ENCODE measurements at regions not wholly inside any gene's neighbourhood (a gene's known extent, or its start where the extent isn't known, plus 50 kb on each side); places are given as distances from the start of the nearest gene placed in this dataset.

DNA sequence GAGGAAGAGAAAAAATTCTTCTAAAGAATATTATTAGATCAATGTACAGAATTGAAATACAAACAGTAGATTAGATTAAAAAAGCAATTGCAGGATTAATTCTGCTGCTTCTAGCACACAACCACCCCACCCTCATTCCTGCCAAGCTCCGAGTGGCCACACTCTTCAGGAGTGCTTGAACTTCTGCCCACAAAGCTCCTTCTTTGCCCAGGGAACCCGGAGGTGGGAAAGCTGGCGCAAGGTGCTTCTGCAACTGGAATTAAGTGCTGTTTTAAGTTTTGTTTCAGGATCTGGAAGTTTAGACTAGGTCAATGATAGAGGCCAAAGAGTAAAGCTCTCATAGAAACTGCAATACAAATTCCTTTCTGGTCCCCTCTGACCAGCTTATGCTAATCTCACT lies 94.1 kb upstream of the BMP4 start:
- Histone ChIP-seq H2AFZ (ENCODE audit: low read depth) (no peak overlapping the region), H3F3A (replicated peaks; ENCODE audit: insufficient read depth) (no peaks in the 10 kb centered on the region), H3K4me3 (ENCODE audit: low read depth in 2 of 2, low read length in 1 of 2) (no peak overlapping the region), H4K20me1 (ENCODE audit: insufficient read depth) (no peaks in the 10 kb centered on the region), H3K27me3 (ENCODE audit: insufficient read depth) (peaks cover 5% of the 10 kb centered on the region; the same call in 1 of the 2 replicates), H3K27ac (ENCODE audit: low read depth in 2 of 2, low read length in 1 of 2) (no peak overlapping the region), H3K4me2 (no peak overlapping the region), H3K36me3 (replicated peaks in 1 of 2; ENCODE audit: control insufficient read depth in 1 of 2, insufficient read depth in 2 of 2, low read length in 1 of 2) (no peaks in the 10 kb centered on the region), H3K9me3 (no peaks in the 10 kb centered on the region), H3K9ac (no peak overlapping the region), H3K4me1 (ENCODE audit: control insufficient read depth in 1 of 2, insufficient read depth in 2 of 2, low read depth in 1 of 2, low read length in 1 of 2) (no peaks in the 10 kb centered on the region), H3K79me2 (ENCODE audit: insufficient read depth) (no peaks in the 10 kb centered on the region), H3K9me2 (no peaks in the 10 kb centered on the region)
- no peak for DNase-seq
- 39% methylated on average over 3 of the region's 3 CpGs for WGBS (ENCODE audit: low lambda C conversion rate)
- ChIA-PET POLR2A (no interaction called here), CTCF (interaction anchor here (1.8 kb wide), 1 partner anchor 297 kb away, joined by 4 read pairs; no protein-coding TSS in a partner anchor)
- TF ChIP-seq MAX (IDR thresholded peaks at IDR 0.05; ENCODE audit: low read depth) (no peak), EZH2phosphoT487 (IDR thresholded peaks at IDR 0.05; ENCODE audit: borderline replicate concordance, low read depth) (no peak), USF1 (IDR thresholded peaks at IDR 0.05; ENCODE audit: borderline replicate concordance, low read depth) (no peak), JUND (IDR thresholded peaks at IDR 0.05) (no peak), CHD2 (IDR thresholded peaks at IDR 0.05; ENCODE audit: low read length, partially characterized antibody) (no peak), RAD21 (IDR thresholded peaks at IDR 0.05; ENCODE audit: low read length) (no peak), GABPA (IDR thresholded peaks at IDR 0.05; ENCODE audit: low read depth) (no peak)
- TF ChIP-seq, protein P1, sequence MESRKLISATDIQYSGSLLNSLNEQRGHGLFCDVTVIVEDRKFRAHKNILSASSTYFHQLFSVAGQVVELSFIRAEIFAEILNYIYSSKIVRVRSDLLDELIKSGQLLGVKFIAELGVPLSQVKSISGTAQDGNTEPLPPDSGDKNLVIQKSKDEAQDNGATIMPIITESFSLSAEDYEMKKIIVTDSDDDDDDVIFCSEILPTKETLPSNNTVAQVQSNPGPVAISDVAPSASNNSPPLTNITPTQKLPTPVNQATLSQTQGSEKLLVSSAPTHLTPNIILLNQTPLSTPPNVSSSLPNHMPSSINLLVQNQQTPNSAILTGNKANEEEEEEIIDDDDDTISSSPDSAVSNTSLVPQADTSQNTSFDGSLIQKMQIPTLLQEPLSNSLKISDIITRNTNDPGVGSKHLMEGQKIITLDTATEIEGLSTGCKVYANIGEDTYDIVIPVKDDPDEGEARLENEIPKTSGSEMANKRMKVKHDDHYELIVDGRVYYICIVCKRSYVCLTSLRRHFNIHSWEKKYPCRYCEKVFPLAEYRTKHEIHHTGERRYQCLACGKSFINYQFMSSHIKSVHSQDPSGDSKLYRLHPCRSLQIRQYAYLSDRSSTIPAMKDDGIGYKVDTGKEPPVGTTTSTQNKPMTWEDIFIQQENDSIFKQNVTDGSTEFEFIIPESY (IDR thresholded peaks at IDR 0.05; ENCODE audit: borderline replicate concordance, low read depth), result no peak
- TF ChIP-seq, protein P2, sequence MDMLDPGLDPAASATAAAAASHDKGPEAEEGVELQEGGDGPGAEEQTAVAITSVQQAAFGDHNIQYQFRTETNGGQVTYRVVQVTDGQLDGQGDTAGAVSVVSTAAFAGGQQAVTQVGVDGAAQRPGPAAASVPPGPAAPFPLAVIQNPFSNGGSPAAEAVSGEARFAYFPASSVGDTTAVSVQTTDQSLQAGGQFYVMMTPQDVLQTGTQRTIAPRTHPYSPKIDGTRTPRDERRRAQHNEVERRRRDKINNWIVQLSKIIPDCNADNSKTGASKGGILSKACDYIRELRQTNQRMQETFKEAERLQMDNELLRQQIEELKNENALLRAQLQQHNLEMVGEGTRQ (IDR thresholded peaks at IDR 0.05; ENCODE audit: borderline replicate concordance, low read depth, low read length), result no peak

- Histone ChIP-seq H2AFZ (ENCODE audit: low read depth) (no peak overlapping the region), H3F3A (replicated peaks; ENCODE audit: insufficient read depth) (no peaks in the 10 kb centered on the region), H3K4me1 (ENCODE audit: control insufficient read depth in 1 of 2, insufficient read depth in 2 of 2, low read depth in 1 of 2, low read length in 1 of 2) (no peaks in the 10 kb centered on the region), H3K9ac (no peak overlapping the region), H3K36me3 (replicated peaks in 1 of 2; ENCODE audit: control insufficient read depth in 1 of 2, insufficient read depth in 2 of 2, low read length in 1 of 2) (no peaks in the 10 kb centered on the region), H3K9me2 (no peaks in the 10 kb centered on the region), H3K9me3 (no peaks in the 10 kb centered on the region), H3K27ac (ENCODE audit: low read depth in 2 of 2, low read length in 1 of 2) (no peak overlapping the region), H3K4me2 (no peak overlapping the region), H4K20me1 (ENCODE audit: insufficient read depth) (no peaks in the 10 kb centered on the region), H3K27me3 (ENCODE audit: insufficient read depth) (peaks cover 5% of the 10 kb centered on the region; the same call in 1 of the 2 replicates), H3K4me3 (ENCODE audit: low read depth in 2 of 2, low read length in 1 of 2) (no peak overlapping the region), H3K79me2 (ENCODE audit: insufficient read depth) (no peaks in the 10 kb centered on the region)
- CTCF ChIA-PET, result interaction anchor here (1.0 to 1.2 kb wide), 3 partner anchors 13 to 296 kb away, joined by 3 read pairs; no protein-coding TSS in a partner anchor
- 7% methylated on average over 2 of the region's 2 CpGs for WGBS (ENCODE audit: low lambda C conversion rate)
- TF ChIP-seq EP300 (IDR thresholded peaks at IDR 0.05; ENCODE audit: borderline replicate concordance in 1 of 2, low read depth in 1 of 2, low read length in 1 of 2) (no peak), ELF1 (IDR thresholded peaks at IDR 0.05) (no peak)
- TF ChIP-seq, protein P2 (IDR thresholded peaks at IDR 0.05; ENCODE audit: borderline replicate concordance, low read depth, low read length), result no peak
- POLR2A ChIA-PET, result no interaction called here
- no peak for DNase-seq
Measured at GRCh38 chr14:54052696-54053385, 96.2 kb upstream of the BMP4 start.

All from SK-N-SH (cell line).